ENCODE measurements at regions not wholly inside any gene's neighbourhood (a gene's known extent, or its start where the extent isn't known, plus 50 kb on each side); places are given as distances from the start of the nearest gene placed in this dataset.

GRCh38 chr1:192888574-192888973 lies 79.7 kb downstream of the RGS2 start:
- TF ChIP-seq POLR2A (IDR thresholded peaks at IDR 0.05) (no peak), CTCF (IDR thresholded peaks at IDR 0.05) (no peak)

Measured in upper lobe of left lung (tissue), 4 donors.